ENCODE measurements at regions not wholly inside any gene's neighbourhood (a gene's known extent, or its start where the extent isn't known, plus 50 kb on each side); places are given as distances from the start of the nearest gene placed in this dataset.
"Not testable (repeated sequence)": the region's sequence is repeated elsewhere in the genome, so short reads cannot be mapped to it uniquely, and the experiment has no call there.

GRCh38 chrX:65610481-65610880 is 57.0 kb upstream of the MSN start:
- no peak for DNase-seq (ENCODE audit: low spot score)

GRCh38 chrX:65610040-65610439 is 57.4 kb upstream of the MSN start:
- DNase-seq (ENCODE audit: low spot score), result no peak

GRCh38 chrX:65609237-65609636 is 58.2 kb upstream of the MSN start:
- DNase-seq (ENCODE audit: low spot score), result no peak

- no peak for DNase-seq (ENCODE audit: low spot score)
Observed at GRCh38 chrX:65608026-65608425, 59.4 kb upstream of the MSN start.

GRCh38 chrX:65607070-65607742 is 60.2 kb upstream of the MSN start:
- no peak for DNase-seq (ENCODE audit: low spot score)

- no peak for DNase-seq (ENCODE audit: low spot score)
Observed at GRCh38 chrX:65602221-65602560, 65.3 kb upstream of the MSN start.

GRCh38 chrX:65601530-65602220 is 65.8 kb upstream of the MSN start:
- peak; percentile 58 for DNase-seq (ENCODE audit: low spot score)

GRCh38 chrX:65601126-65601525 is 66.3 kb upstream of the MSN start:
- DNase-seq (ENCODE audit: low spot score), result no peak

- DNase-seq (ENCODE audit: low spot score), result no peak
Observed at GRCh38 chrX:65600106-65600505, 65.5 kb upstream of the LAS1L start.

- no peak for DNase-seq (ENCODE audit: low spot score)
Observed at GRCh38 chrX:65598559-65599147, 64.1 kb upstream of the LAS1L start.

GRCh38 chrX:65596270-65597034 is 61.9 kb upstream of the LAS1L start:
- DNase-seq (ENCODE audit: low spot score), result peak; percentile 39

- DNase-seq (ENCODE audit: low spot score), result peak; percentile 95
Observed at GRCh38 chrX:65595460-65595876, 60.9 kb upstream of the LAS1L start.

GRCh38 chrX:65591206-65591605 is 56.6 kb upstream of the LAS1L start:
- DNase-seq (ENCODE audit: low spot score), result no peak

GRCh38 chrX:65589304-65589703 is 54.7 kb upstream of the LAS1L start:
- no peak for DNase-seq (ENCODE audit: low spot score)

GRCh38 chrX:65588795-65589194 is 54.2 kb upstream of the LAS1L start:
- no peak for DNase-seq (ENCODE audit: low spot score)

GRCh38 chrX:65587616-65588526 is 53.3 kb upstream of the LAS1L start:
- peak; percentile 80 for DNase-seq (ENCODE audit: low spot score)

GRCh38 chrX:65586491-65586890 is 51.9 kb upstream of the LAS1L start:
- no peak for DNase-seq (ENCODE audit: low spot score)

GRCh38 chrX:65585226-65585625 is 50.6 kb upstream of the LAS1L start:
- DNase-seq (ENCODE audit: low spot score), result not testable (repeated sequence)
